AG09309 (cell line): ENCODE measurements at regions not wholly inside any gene's neighbourhood (a gene's known extent, or its start where the extent isn't known, plus 50 kb on each side); places are given as distances from the start of the nearest gene placed in this dataset.

ENCODE experiments used
- DNase-seq: peaks from one replicate; pipeline ENCODE4 v3.0.0-alpha.2; 2010; ENCODE audit warnings: low read depth
- H3K4me3 ChIP-seq: 2 replicates; pipeline ENCODE4 v1.5.1; 2011; ENCODE audit warnings: mild to moderate bottlenecking, low read depth, low read length, moderate library complexity; ENCODE audit not compliant: control insufficient read depth
- TF ChIP-seq, protein P1 (sequence below): IDR thresholded peaks from 2 replicates; pipeline ENCODE4 v1.5.1; 2011; ENCODE audit warnings: mild to moderate bottlenecking, low read depth, low read length, inconsistent platforms; ENCODE audit not compliant: insufficient read depth, control insufficient read depth; ENCODE audit errors: missing control alignments

DNA sequence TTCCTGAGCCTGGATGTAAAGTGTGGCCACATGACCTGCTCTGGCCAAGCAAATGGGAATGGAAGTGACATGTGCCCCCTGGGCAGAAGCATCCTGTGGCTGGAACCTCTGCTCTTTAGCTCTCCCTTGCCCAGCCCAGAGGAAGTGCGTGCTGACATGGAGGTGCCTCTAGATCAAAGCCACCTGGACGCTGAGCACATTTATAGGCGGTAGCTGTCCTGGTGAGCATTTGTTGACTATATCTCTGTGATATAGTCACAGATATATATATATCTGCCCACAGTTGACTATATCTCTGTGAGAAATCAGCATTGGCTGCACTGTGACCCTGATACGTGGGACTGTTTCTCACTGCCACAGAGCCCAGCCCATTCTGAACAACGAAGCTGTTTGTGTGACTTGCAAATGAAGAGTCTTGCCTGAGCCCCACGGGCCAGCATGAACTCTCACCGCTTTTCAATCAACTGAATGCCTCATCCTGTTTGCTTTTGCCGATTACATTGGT, 118.8 kb downstream of the C16orf95 start:
- H3K4me3 ChIP-seq: no peak overlapping the region
- TF ChIP-seq, protein P1, sequence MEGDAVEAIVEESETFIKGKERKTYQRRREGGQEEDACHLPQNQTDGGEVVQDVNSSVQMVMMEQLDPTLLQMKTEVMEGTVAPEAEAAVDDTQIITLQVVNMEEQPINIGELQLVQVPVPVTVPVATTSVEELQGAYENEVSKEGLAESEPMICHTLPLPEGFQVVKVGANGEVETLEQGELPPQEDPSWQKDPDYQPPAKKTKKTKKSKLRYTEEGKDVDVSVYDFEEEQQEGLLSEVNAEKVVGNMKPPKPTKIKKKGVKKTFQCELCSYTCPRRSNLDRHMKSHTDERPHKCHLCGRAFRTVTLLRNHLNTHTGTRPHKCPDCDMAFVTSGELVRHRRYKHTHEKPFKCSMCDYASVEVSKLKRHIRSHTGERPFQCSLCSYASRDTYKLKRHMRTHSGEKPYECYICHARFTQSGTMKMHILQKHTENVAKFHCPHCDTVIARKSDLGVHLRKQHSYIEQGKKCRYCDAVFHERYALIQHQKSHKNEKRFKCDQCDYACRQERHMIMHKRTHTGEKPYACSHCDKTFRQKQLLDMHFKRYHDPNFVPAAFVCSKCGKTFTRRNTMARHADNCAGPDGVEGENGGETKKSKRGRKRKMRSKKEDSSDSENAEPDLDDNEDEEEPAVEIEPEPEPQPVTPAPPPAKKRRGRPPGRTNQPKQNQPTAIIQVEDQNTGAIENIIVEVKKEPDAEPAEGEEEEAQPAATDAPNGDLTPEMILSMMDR: no peak
- DNase-seq: no peak

DNA sequence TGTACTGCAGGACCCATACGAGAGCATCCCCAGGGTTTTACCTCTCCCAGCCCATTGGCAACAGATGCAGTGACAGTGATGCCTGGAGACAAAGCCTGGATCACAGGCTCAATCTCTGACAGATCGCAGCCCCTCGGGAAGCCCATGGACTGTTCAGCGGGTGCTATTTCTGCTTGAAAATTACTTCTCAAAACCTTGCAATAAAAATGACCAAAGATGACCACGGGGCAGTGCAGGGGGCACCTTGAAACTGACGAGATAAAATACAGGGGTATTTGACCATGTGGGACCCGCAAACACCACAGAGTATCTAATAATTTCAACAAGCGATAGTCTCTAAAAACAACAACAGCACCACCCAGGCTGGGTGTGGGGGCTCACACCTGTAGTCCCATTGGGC, 118.3 kb downstream of the C16orf95 start:
- DNase-seq: no peak
- no peak overlapping the region for H3K4me3 ChIP-seq
- TF ChIP-seq, protein P1: no peak

DNA sequence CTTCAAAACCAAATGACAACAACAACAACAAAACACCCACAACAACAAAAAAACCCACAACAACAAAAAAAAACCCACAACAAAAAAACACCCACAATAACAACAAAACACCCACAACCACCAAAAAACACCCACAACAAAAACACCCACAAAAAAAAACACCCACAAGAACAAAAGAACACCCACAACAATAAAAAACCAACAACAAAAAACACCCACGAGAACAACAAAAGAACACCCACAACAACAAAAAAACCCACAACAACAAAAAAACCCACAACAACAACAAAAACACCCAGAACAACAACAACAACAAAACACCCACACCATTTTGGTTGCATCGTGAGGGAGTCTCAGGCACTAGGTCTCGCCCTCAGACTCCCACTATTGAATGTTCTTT, 117.8 kb downstream of the C16orf95 start:
- TF ChIP-seq, protein P1: no peak
- no peak overlapping the region for H3K4me3 ChIP-seq
- no peak for DNase-seq

DNA sequence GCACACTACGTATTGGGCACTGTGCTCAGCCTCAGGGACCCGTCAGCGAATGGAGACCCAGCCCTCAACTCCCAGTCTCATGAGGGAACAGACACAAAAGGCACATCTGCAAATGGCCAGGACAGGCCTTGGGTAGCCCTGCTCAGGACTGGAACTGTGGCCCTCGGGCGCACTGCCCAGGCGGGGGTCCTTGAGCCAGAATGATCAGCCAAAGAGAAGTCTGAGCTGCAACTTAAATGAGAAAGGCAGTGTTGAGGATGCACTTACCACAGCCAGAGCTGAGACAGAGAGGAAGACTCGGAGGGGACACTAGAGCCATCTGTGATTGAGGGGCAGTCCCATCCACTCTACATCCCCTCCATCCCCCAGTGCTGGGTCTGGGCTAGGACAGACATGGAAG, 117.3 kb downstream of the C16orf95 start:
- no peak overlapping the region for H3K4me3 ChIP-seq
- DNase-seq: no peak
- TF ChIP-seq, protein P1: no peak

DNA sequence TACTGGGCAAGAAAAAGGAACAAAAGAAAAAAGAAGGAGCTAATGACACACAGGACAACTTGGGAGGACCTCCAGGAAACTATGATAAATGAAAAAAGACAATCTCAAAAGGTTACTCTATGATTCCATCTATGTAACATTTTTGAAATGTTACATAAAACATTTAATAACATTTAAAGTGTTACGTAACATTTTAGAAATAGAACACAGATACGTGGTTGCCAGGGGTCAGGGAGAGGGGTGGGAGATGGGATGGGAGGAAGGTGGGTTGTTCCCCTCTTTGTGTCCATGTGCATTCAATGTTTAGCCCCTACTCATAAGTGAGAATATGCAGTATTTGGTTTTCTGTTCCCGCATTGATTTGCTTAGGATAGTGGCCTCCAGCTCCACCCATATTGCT, 116.6 kb downstream of the C16orf95 start:
- H3K4me3 ChIP-seq: no peak overlapping the region
- DNase-seq: no peak
- TF ChIP-seq, protein P1: no peak

DNA sequence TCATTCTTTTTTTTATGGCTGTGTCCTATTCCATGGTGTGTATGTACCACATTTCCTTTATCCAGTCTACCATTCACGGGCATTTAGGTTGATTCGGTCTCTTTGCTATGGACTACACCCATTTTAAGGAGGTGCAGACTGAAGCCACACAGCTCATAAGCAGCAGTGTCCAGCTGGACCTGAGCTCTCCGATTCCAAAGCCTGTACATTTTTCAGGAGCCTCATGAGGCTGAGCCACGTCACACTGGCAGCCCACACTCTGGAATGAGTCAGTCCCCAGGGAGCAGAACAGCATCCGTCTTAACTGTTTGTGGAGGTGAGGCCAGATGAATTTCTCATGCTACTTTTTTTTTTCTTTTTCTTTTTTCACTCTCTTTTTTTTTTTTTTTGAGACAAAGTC, 116.1 kb downstream of the C16orf95 start:
- TF ChIP-seq, protein P1: no peak
- no peak overlapping the region for H3K4me3 ChIP-seq
- peak; percentile 96 for DNase-seq

DNA sequence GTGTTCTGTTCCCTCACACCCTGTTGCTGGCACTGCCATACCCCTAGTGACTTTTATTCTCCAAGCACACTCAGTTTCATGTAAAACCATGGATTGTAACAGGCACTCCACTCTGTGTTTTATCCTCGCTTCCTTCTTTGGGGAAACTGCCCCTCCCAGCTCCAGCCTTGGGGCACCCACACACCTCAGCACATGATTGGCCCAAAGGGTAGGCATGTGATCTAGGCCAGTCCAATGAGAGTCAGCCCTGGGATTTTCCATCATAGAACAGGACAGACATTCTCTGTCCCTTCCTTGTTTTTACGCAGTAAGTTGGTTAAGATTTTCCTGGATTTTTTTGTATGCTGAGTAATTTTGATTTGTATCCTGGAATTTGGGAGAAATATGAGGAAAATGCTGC, 115.4 kb downstream of the C16orf95 start:
- H3K4me3 ChIP-seq: no peak overlapping the region
- no peak for DNase-seq
- TF ChIP-seq, protein P1: no peak
